H9 (cell line): ENCODE measurements at regions not wholly inside any gene's neighbourhood (a gene's known extent, or its start where the extent isn't known, plus 50 kb on each side); places are given as distances from the start of the nearest gene placed in this dataset.

Experiments
- DNase-seq: peaks from one replicate; pipeline ENCODE4 v3.0.0-alpha.2; 2017
- H2AFZ ChIP-seq: one replicate; pipeline ENCODE4 v1.6.1; 2013; ENCODE audit warnings: mild to moderate bottlenecking, low read length, control low read depth, moderate library complexity
- H2AK5ac ChIP-seq: 2 replicates; pipeline ENCODE4 v1.6.1; 2013; ENCODE audit warnings: low read length, control low read depth, mixed read lengths; ENCODE audit not compliant: insufficient read length
- H2BK120ac ChIP-seq: one replicate; pipeline ENCODE4 v1.6.1; 2013; ENCODE audit warnings: low read depth, mild to moderate bottlenecking, low read length, control low read depth, inconsistent platforms; ENCODE audit not compliant: poor library complexity, severe bottlenecking
- H2BK12ac ChIP-seq: 2 replicates; pipeline ENCODE4 v1.6.1; 2013; ENCODE audit warnings: low read length, control low read depth, mixed read lengths, low read depth; ENCODE audit not compliant: insufficient read length
- H2BK15ac ChIP-seq: 2 replicates; pipeline ENCODE4 v1.6.1; 2013; ENCODE audit warnings: low read depth, low read length, control low read depth
- H2BK20ac ChIP-seq: one replicate; pipeline ENCODE4 v1.6.1; 2013; ENCODE audit warnings: low read depth, mild to moderate bottlenecking, low read length, control low read depth, inconsistent platforms; ENCODE audit not compliant: poor library complexity, severe bottlenecking
- H2BK5ac ChIP-seq: 2 replicates; pipeline ENCODE4 v1.6.1; 2013; ENCODE audit warnings: low read length, control low read depth, mixed read lengths; ENCODE audit not compliant: insufficient read length
- H3K14ac ChIP-seq: 2 replicates; pipeline ENCODE4 v1.6.1; 2013; ENCODE audit warnings: low read length, control low read depth; ENCODE audit not compliant: insufficient read depth
- H3K18ac ChIP-seq: 2 replicates; pipeline ENCODE4 v1.6.1; 2013; ENCODE audit warnings: low read depth, mild to moderate bottlenecking, mixed read lengths, low read length, control low read depth; ENCODE audit not compliant: insufficient read length
- H3K23ac ChIP-seq: 2 replicates; pipeline ENCODE4 v1.6.1; 2013; ENCODE audit warnings: low read length, control low read depth, mixed read lengths, low read depth; ENCODE audit not compliant: insufficient read length
- H3K23me2 ChIP-seq: 2 replicates; pipeline ENCODE4 v1.6.1; 2013; ENCODE audit warnings: low read depth, mild to moderate bottlenecking, mixed read lengths, low read length, control low read depth; ENCODE audit not compliant: insufficient read length, poor library complexity, severe bottlenecking
- H3K27ac ChIP-seq: 2 replicates; pipeline ENCODE4 v1.5.1; 2013; ENCODE audit warnings: low read length, control low read depth, mixed read lengths, low read depth; ENCODE audit not compliant: insufficient read length
- H3K27me3 ChIP-seq: 2 replicates; pipeline ENCODE4 v1.6.1; 2013; ENCODE audit warnings: low read length, control low read depth, inconsistent platforms; ENCODE audit not compliant: insufficient read depth
- H3K4ac ChIP-seq: 2 replicates; pipeline ENCODE4 v1.6.1; 2013; ENCODE audit warnings: low read depth, mild to moderate bottlenecking, control low read depth, inconsistent platforms, low read length, moderate library complexity
- H3K4me1 ChIP-seq: 2 replicates; pipeline ENCODE4 v1.6.1; 2013; ENCODE audit warnings: low read length, control low read depth, inconsistent platforms; ENCODE audit not compliant: insufficient read depth
- H3K4me2 ChIP-seq: 2 replicates; pipeline ENCODE4 v1.6.1; 2013; ENCODE audit warnings: low read length, control low read depth, mixed read lengths; ENCODE audit not compliant: insufficient read length, insufficient read depth
- H3K56ac ChIP-seq: 2 replicates; pipeline ENCODE4 v1.6.1; 2013; ENCODE audit warnings: low read depth, mild to moderate bottlenecking, mixed read lengths, low read length, control low read depth; ENCODE audit not compliant: insufficient read length
- H3K79me1 ChIP-seq: 2 replicates; pipeline ENCODE4 v1.6.1; 2013; ENCODE audit warnings: low read depth, mild to moderate bottlenecking, moderate library complexity, low read length, control low read depth, inconsistent platforms; ENCODE audit not compliant: insufficient read depth, poor library complexity, severe bottlenecking
- H3K79me2 ChIP-seq: 2 replicates; pipeline ENCODE4 v1.6.1; 2013; ENCODE audit warnings: low read length, control low read depth, inconsistent platforms; ENCODE audit not compliant: insufficient read depth
- H3K9ac ChIP-seq: 2 replicates; pipeline ENCODE4 v1.6.1; 2013; ENCODE audit warnings: low read length, control low read depth, mixed read lengths; ENCODE audit not compliant: insufficient read length; ENCODE audit errors: extremely low read depth
- H3K9me3 ChIP-seq: one replicate; pipeline ENCODE4 v1.6.1; 2013; ENCODE audit warnings: low read depth, low read length, inconsistent platforms; ENCODE audit not compliant: control insufficient read depth
- H3T11ph ChIP-seq: one replicate; pipeline ENCODE4 v1.6.1; 2013; ENCODE audit warnings: mild to moderate bottlenecking, low read length, control low read depth, inconsistent platforms
- H4K20me1 ChIP-seq: one replicate; pipeline ENCODE4 v1.6.1; 2013; ENCODE audit not compliant: control insufficient read depth, insufficient read length, insufficient read depth
- H4K5ac ChIP-seq: 2 replicates; pipeline ENCODE4 v1.6.1; 2013; ENCODE audit warnings: low read depth, mild to moderate bottlenecking, mixed read lengths, low read length, control low read depth; ENCODE audit not compliant: insufficient read length
- H4K8ac ChIP-seq: replicated peaks from 2 replicates; pipeline ENCODE4 v1.6.1; 2013; ENCODE audit warnings: low read length, control low read depth, mixed read lengths, low read depth; ENCODE audit not compliant: insufficient read length
- H4K91ac ChIP-seq: 2 replicates; pipeline ENCODE4 v1.6.1; 2013; ENCODE audit warnings: low read depth, mild to moderate bottlenecking, moderate library complexity, mixed read lengths, low read length, control low read depth; ENCODE audit not compliant: insufficient read length
- H3K27ac Mint-ChIP-seq, 3 experiments: 2 replicates in 2 of 3; 3 replicates in 1 of 3; pipeline ENCODE4 v1.8.0; 2020 to 2021; ENCODE audit warnings: mixed read lengths in 3 of 3, mild to moderate bottlenecking in 1 of 3, moderate library complexity in 1 of 3
- H3K27me3 Mint-ChIP-seq: 2 replicates; pipeline ENCODE4 v1.8.0; 2021; ENCODE audit warnings: low read depth, mild to moderate bottlenecking, moderate library complexity, mixed read lengths
- H3K36me3 Mint-ChIP-seq, 3 experiments: 2 replicates in 2 of 3; 3 replicates in 1 of 3; pipeline ENCODE4 v1.8.0; 2020 to 2021; ENCODE audit warnings: low read depth in 3 of 3, mixed read lengths in 3 of 3; ENCODE audit not compliant: insufficient read depth in 1 of 3
- H3K4me1 Mint-ChIP-seq, 2 experiments: 2 replicates each; pipeline ENCODE4 v1.8.0; 2020; ENCODE audit warnings: mixed read lengths in 2 of 2
- H3K4me3 Mint-ChIP-seq, 2 experiments: 2 replicates in 1 of 2; 3 replicates in 1 of 2; pipeline ENCODE4 v1.8.0; 2020 to 2021; ENCODE audit warnings: mild to moderate bottlenecking in 2 of 2, mixed read lengths in 2 of 2, moderate library complexity in 1 of 2
- H3K9me3 Mint-ChIP-seq, 2 experiments: 2 replicates in 1 of 2; 3 replicates in 1 of 2; pipeline ENCODE4 v1.8.0; 2020; ENCODE audit warnings: mild to moderate bottlenecking in 2 of 2, mixed read lengths in 2 of 2, moderate library complexity in 1 of 2
- CTCF ChIP-seq: fragments of 200-600 bp; sonication (generic); conservative IDR thresholded peaks from 3 replicates; pipeline ENCODE4 v1.8.0; 2021; ENCODE audit warnings: antibody characterized with exemption, mild to moderate bottlenecking
- WGBS: extraction: QIAGEN DNeasy Blood & Tissue Kit; methylation state at CpG from one replicate; pipeline ENCODE4 v1.1.7; 2013; ENCODE audit warnings: missing lambda C conversion rate, low lambda C conversion rate, mixed read lengths; ENCODE audit not compliant: insufficient read length; ENCODE audit errors: extremely low coverage; 5-methylcytosine and 5-hydroxymethylcytosine counted together

GRCh38 chr3:154753101-154753500, 323.1 kb upstream of the GPR149 start:
- Histone ChIP-seq H2AFZ (no peak overlapping the region), H4K5ac (no peak overlapping the region), H3K56ac (no peak overlapping the region), H2BK5ac (no peak overlapping the region), H2BK12ac (no peak overlapping the region), H3K14ac (no peak overlapping the region), H4K91ac (no peak overlapping the region), H2AK5ac (no peak overlapping the region), H3K23me2 (no peaks in the 10 kb centered on the region), H3K4ac (no peak overlapping the region), H3K79me1 (no peaks in the 10 kb centered on the region), H2BK15ac (no peak overlapping the region), H2BK20ac (no peak overlapping the region), H3K9me3 (no peaks in the 10 kb centered on the region), H2BK120ac (no peak overlapping the region), H3K18ac (no peak overlapping the region), H3K9ac (no peak overlapping the region), H4K8ac (no peak overlapping the region), H3K79me2 (no peaks in the 10 kb centered on the region), H3K27ac (no peak overlapping the region), H3K23ac (no peak overlapping the region), H3K4me1 (no peaks in the 10 kb centered on the region), H3K4me2 (no peak overlapping the region), H4K20me1 (no peaks in the 10 kb centered on the region), H3K27me3 (no peaks in the 10 kb centered on the region), H3T11ph (no peak overlapping the region)
- Mint-ChIP-seq H3K9me3 (no peaks in the 10 kb centered on the region; a peak in 1 of 5 replicates), H3K4me3 (no peak overlapping the region), H3K36me3 (no peaks in the 10 kb centered on the region), H3K4me1 (no peaks in the 10 kb centered on the region), H3K27ac (no peak overlapping the region), H3K27me3 (no peaks in the 10 kb centered on the region)
- no CpG with 5 or more reads among the region's 1 CpG for WGBS
- TF ChIP-seq CTCF, result no peak
- DNase-seq, result no peak
